ENCODE measurements at regions not wholly inside any gene's neighbourhood (a gene's known extent, or its start where the extent isn't known, plus 50 kb on each side); places are given as distances from the start of the nearest gene placed in this dataset.

- ATAC-seq (no peak), DNase-seq (no peak)
- intact Hi-C loops (cut with DNase I), result no loop called here
Observed at GRCh38 chr5:176711883-176712282, 64.6 kb downstream of the TSPAN17 start.

- no peak for DNase-seq
- intact Hi-C loops (cut with DNase I), result no loop called here
- no peak for ATAC-seq
Observed at GRCh38 chr5:176712546-176713304, 65.4 kb downstream of the TSPAN17 start.

- intact Hi-C loops (cut with DNase I), result no loop called here
Observed at GRCh38 chr5:176713409-176713808, 66.1 kb downstream of the TSPAN17 start.

GRCh38 chr5:176714067-176714466 lies 66.8 kb downstream of the TSPAN17 start:
- no peak for DNase-seq
- intact Hi-C loops (cut with DNase I), result no loop called here

More at GRCh38 chr5:176713409-176713808, 66.1 kb downstream of the TSPAN17 start:
- ATAC-seq (no peak), DNase-seq (no peak)

GRCh38 chr5:176716320-176716719 lies 69.0 kb downstream of the TSPAN17 start:
- DNase-seq (no peak), ATAC-seq (no peak)
- intact Hi-C loops (cut with DNase I), result no loop called here

More at GRCh38 chr5:176714067-176714466, 66.8 kb downstream of the TSPAN17 start:
- no peak for ATAC-seq

- no peak for DNase-seq
- peak in 1 of 2 donors; percentile 75 for ATAC-seq
- intact Hi-C loops (cut with DNase I), result no loop called here
Observed at GRCh38 chr5:176719113-176719739, 71.9 kb downstream of the TSPAN17 start.

GRCh38 chr5:176721509-176721908 lies 74.2 kb downstream of the TSPAN17 start:
- ATAC-seq, result no peak
- no peak for DNase-seq
- intact Hi-C loops (cut with DNase I), result no loop called here

GRCh38 chr5:176722757-176723156 lies 75.5 kb downstream of the TSPAN17 start:
- intact Hi-C loops (cut with DNase I), result no loop called here
- DNase-seq (no peak), ATAC-seq (no peak)

- intact Hi-C loops (cut with DNase I), result no loop called here
- DNase-seq (no peak), ATAC-seq (no peak)
Observed at GRCh38 chr5:176723440-176723839, 76.2 kb downstream of the TSPAN17 start.

GRCh38 chr5:176724472-176724871 lies 77.2 kb downstream of the TSPAN17 start:
- intact Hi-C loops (cut with DNase I), result no loop called here
- ATAC-seq (no peak), DNase-seq (no peak)

- intact Hi-C loops (cut with DNase I), result no loop called here
- ATAC-seq (no peak), DNase-seq (no peak)
Observed at GRCh38 chr5:176725521-176726280, 78.4 kb downstream of the TSPAN17 start.

- intact Hi-C loops (cut with DNase I), result no loop called here
- DNase-seq, result no peak
- peak in 1 of 2 donors; percentile 47 for ATAC-seq
Observed at GRCh38 chr5:176726746-176727527, 79.7 kb downstream of the TSPAN17 start.

- no peak for ATAC-seq
- intact Hi-C loops (cut with DNase I), result no loop called here
- DNase-seq, result no peak
Observed at GRCh38 chr5:176727528-176727900, 80.2 kb downstream of the TSPAN17 start.

GRCh38 chr5:176727983-176728675 lies 80.8 kb downstream of the TSPAN17 start:
- no peak for DNase-seq
- no peak for ATAC-seq
- intact Hi-C loops (cut with DNase I), result no loop called here

GRCh38 chr5:176728831-176729251 lies 81.5 kb upstream of the UNC5A start:
- ATAC-seq, result no peak
- intact Hi-C loops (cut with DNase I), result no loop called here
- DNase-seq, result no peak

- intact Hi-C loops (cut with DNase I), result no loop called here
- no peak for ATAC-seq
- no peak for DNase-seq
Observed at GRCh38 chr5:176730815-176731475, 79.4 kb upstream of the UNC5A start.

GRCh38 chr5:176731506-176732160 lies 78.7 kb upstream of the UNC5A start:
- no peak for ATAC-seq
- intact Hi-C loops (cut with DNase I), result no loop called here

GRCh38 chr5:176732306-176732705 lies 78.1 kb upstream of the UNC5A start:
- DNase-seq (no peak), ATAC-seq (no peak)
- intact Hi-C loops (cut with DNase I), result no loop called here

More at GRCh38 chr5:176731506-176732160, 78.7 kb upstream of the UNC5A start:
- no peak for DNase-seq
